Large intestine (tissue), 3 donors: ENCODE measurements at regions not wholly inside any gene's neighbourhood (a gene's known extent, or its start where the extent isn't known, plus 50 kb on each side); places are given as distances from the start of the nearest gene placed in this dataset.

Source experiments
- DNase-seq, 2 donors: peaks; one replicate each; pipeline versions ENCODE4 v3.0.0 to v3.0.0-alpha.2; 2013
- H3K27ac ChIP-seq: one replicate; pipeline ENCODE4 v1.5.1; 2013; ENCODE audit warnings: low read length
- H3K27me3 ChIP-seq: 2 replicates; pipeline ENCODE4 v1.6.1; 2013; ENCODE audit warnings: low read length; ENCODE audit not compliant: control insufficient read depth, insufficient read depth
- H3K36me3 ChIP-seq: 2 replicates; pipeline ENCODE4 v1.6.1; 2013; ENCODE audit warnings: low read length; ENCODE audit not compliant: control insufficient read depth, insufficient read depth
- H3K4me1 ChIP-seq: one replicate; pipeline ENCODE4 v1.6.1; 2013; ENCODE audit warnings: low read length; ENCODE audit not compliant: control insufficient read depth, insufficient read depth
- H3K4me3 ChIP-seq: one replicate; pipeline ENCODE4 v1.5.1; 2013; ENCODE audit warnings: low read length
- H3K9me3 ChIP-seq: one replicate; pipeline ENCODE4 v1.6.1; 2013; ENCODE audit warnings: mild to moderate bottlenecking, low read depth, low read length, moderate library complexity; ENCODE audit not compliant: control insufficient read depth
- WGBS: methylation state at CpG from one replicate; pipeline ENCODE4 v1.1.5; 2013; ENCODE audit warnings: low lambda C conversion rate; ENCODE audit not compliant: insufficient coverage; 5-methylcytosine and 5-hydroxymethylcytosine counted together

DNA sequence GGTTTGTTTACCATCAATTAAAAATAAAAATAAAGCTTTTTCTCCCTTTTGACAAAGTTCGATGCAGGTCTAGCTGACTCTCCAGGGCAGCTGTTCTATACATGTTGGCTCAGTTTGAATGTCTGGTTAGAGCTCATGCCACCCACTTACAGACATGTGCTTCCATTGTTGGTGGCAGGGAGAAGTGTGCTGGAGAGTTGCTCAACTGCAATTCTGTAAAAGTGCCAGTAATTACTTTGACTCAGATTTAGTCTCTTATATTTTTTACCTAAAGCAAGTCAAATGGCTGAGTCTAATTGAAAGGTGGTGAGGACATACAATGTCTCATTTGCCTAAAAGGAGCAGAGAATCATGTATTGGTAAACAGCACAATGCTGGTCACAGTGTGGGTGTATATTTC lies 609.1 kb upstream of the SYT4 start:
- no peaks in the 10 kb centered on the region for H3K4me1 ChIP-seq
- H3K27me3 ChIP-seq = no peaks in the 10 kb centered on the region
- H3K36me3 ChIP-seq = no peaks in the 10 kb centered on the region
- no peaks in the 10 kb centered on the region for H3K9me3 ChIP-seq
- no CpG with 5 or more reads among the region's 1 CpG for WGBS
- no peak overlapping the region for H3K27ac ChIP-seq
- H3K4me3 ChIP-seq = no peak overlapping the region
- no peak for DNase-seq

- WGBS = no CpG with 5 or more reads among the region's 2 CpGs
- Histone ChIP-seq H3K36me3 (no peaks in the 10 kb centered on the region), H3K27me3 (no peaks in the 10 kb centered on the region), H3K4me1 (no peaks in the 10 kb centered on the region), H3K27ac (no peak overlapping the region), H3K4me3 (no peak overlapping the region), H3K9me3 (no peaks in the 10 kb centered on the region)
- no peak for DNase-seq
Measured at GRCh38 chr18:43887491-43887890, 610.2 kb upstream of the SYT4 start.

GRCh38 chr18:43888598-43888997 lies 611.3 kb upstream of the SYT4 start:
- H3K27me3 ChIP-seq = no peaks in the 10 kb centered on the region
- H3K36me3 ChIP-seq = no peaks in the 10 kb centered on the region
- H3K4me3 ChIP-seq = no peak overlapping the region
- no peaks in the 10 kb centered on the region for H3K9me3 ChIP-seq
- no peaks in the 10 kb centered on the region for H3K4me1 ChIP-seq
- DNase-seq = no peak
- WGBS = 100% methylated on average over 1 of the region's 3 CpGs
- no peak overlapping the region for H3K27ac ChIP-seq

DNA sequence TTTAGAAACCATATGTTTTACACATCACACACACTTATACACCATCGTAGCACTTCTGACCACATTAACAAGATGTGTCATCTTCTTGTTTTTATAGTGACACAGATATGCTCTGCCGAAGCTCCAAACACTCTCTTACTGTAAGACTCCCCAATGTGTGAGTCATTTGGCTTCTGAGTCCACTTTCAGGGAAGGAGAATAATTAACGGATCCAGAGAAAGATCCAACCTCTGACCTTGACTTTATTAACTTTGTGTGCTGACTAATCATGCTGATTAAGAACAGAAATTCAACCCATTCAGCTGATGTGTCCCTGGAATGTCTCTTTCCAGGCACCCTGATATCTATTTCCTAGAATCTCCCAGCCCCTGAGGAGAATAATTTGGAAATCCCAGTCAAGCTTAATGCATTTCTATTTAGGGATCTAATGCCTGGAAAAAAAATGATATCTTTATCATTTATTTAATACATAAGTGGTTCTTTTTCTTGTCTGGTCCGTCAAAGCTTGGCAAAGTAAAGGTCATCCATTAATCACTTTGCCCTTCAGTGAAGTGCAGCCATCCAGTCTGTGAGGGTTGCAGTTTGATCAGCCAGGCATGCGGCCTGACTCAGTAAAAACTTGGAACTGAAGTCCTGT lies 615.8 kb upstream of the SYT4 start:
- Histone ChIP-seq H3K27ac (no peak overlapping the region), H3K27me3 (no peaks in the 10 kb centered on the region), H3K4me1 (no peaks in the 10 kb centered on the region), H3K9me3 (no peaks in the 10 kb centered on the region), H3K4me3 (no peak overlapping the region), H3K36me3 (no peaks in the 10 kb centered on the region)
- DNase-seq = no peak
- WGBS = no CpG with 5 or more reads among the region's 5 CpGs

- H3K4me3 ChIP-seq = no peak overlapping the region
- H3K36me3 ChIP-seq = no peaks in the 10 kb centered on the region
- no peak for DNase-seq
- no peaks in the 10 kb centered on the region for H3K27me3 ChIP-seq
- no CpG with 5 or more reads among the region's 1 CpG for WGBS
- H3K27ac ChIP-seq = no peak overlapping the region
- no peaks in the 10 kb centered on the region for H3K4me1 ChIP-seq
- H3K9me3 ChIP-seq = no peaks in the 10 kb centered on the region
Measured at GRCh38 chr18:43904209-43904837, 627.0 kb upstream of the SYT4 start.

DNA sequence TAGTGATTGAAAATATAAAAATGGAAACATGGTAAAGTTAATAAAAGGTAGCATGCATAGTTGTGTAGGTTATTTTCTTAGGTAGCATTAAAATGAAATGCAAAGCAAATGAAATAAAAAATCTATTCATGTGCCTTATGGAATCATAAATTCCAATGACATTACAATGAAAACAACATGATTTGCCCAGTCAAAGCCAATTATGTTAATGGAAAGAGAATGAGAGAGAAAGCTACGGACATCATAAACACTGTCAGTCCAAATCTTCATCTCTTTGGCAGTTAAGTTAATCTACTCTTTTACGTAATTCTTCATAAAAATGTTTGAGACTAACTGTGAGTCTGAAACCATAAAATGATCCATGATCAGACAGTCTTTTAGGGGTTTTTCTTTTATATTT lies 636.7 kb upstream of the SYT4 start:
- no peak overlapping the region for H3K4me3 ChIP-seq
- no peaks in the 10 kb centered on the region for H3K27me3 ChIP-seq
- H3K9me3 ChIP-seq = no peaks in the 10 kb centered on the region
- 100% methylated on average over 2 of the region's 2 CpGs for WGBS
- H3K36me3 ChIP-seq = no peaks in the 10 kb centered on the region
- no peaks in the 10 kb centered on the region for H3K4me1 ChIP-seq
- no peak overlapping the region for H3K27ac ChIP-seq
- DNase-seq = no peak

DNA sequence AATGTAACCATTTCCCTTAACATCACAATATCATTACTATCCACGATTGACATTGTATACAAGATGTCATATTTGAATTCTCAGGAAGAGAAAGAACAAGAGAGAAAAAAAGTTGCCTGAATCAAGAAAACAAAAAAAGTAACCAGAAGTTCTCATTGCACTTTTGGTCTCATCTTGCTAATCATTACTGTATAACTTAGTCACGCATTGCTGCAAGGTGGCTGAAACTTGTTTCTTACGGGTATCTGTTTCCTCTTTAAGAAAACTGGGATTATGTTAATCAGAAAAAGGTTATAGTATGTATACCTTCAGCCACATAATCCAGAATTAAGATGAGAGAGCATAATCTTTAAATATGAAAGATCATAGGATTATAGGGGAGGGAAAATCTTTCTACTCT lies 639.7 kb upstream of the SYT4 start:
- Histone ChIP-seq H3K27ac (no peak overlapping the region), H3K27me3 (no peaks in the 10 kb centered on the region), H3K36me3 (no peaks in the 10 kb centered on the region), H3K4me1 (no peaks in the 10 kb centered on the region), H3K4me3 (no peak overlapping the region), H3K9me3 (no peaks in the 10 kb centered on the region)
- no CpG with 5 or more reads among the region's 3 CpGs for WGBS
- DNase-seq = no peak

- WGBS = 71% methylated on average over 1 of the region's 5 CpGs
- H3K27me3 ChIP-seq = no peaks in the 10 kb centered on the region
- H3K4me3 ChIP-seq = no peak overlapping the region
- H3K9me3 ChIP-seq = no peaks in the 10 kb centered on the region
- H3K36me3 ChIP-seq = no peaks in the 10 kb centered on the region
- DNase-seq = no peak
- no peaks in the 10 kb centered on the region for H3K4me1 ChIP-seq
- H3K27ac ChIP-seq = no peak overlapping the region
Measured at GRCh38 chr18:43917520-43917919, 640.2 kb upstream of the SYT4 start.

DNA sequence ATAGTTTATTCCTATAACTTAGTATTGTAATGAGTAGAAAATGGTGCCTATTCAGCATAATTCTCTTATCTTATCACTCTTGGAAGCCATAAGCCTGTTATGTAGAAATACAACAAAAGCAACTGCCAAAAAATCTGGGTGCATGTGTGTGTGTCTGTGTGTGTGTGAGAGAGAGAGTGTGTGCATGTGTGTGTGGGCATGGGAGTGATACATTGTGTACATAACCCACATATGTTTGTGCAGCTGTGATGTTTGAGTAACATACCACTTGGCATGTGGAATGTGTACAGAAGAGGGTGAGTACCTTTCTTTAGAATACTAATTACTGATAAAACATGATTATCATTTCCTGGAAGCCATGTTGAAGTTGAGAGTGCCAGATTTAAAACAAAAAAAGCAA lies 642.3 kb upstream of the SYT4 start:
- Histone ChIP-seq H3K27ac (no peak overlapping the region), H3K27me3 (no peaks in the 10 kb centered on the region), H3K36me3 (no peaks in the 10 kb centered on the region), H3K4me3 (no peak overlapping the region), H3K9me3 (no peaks in the 10 kb centered on the region), H3K4me1 (no peaks in the 10 kb centered on the region)
- no peak for DNase-seq

DNA sequence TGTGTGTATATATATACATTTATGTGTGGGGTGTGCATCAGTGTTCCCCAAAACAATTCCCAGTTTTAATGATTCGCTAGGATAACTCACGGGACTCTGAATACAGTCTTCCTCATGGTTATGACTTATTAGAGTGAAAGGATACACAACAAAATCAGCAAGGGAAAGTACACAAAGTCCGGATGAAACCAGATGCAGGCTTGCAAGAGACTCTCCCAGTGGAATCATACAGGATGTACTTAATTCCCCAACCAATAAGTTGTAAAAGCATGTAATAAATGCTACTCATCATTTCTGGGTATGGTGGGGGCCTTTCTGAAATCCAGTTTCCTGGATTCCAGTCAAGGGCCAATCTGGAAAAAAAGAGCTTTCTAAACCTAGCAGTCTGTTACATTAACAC lies 654.1 kb upstream of the SYT4 start:
- no peak overlapping the region for H3K27ac ChIP-seq
- no CpG with 5 or more reads among the region's 3 CpGs for WGBS
- no peak overlapping the region for H3K4me3 ChIP-seq
- no peaks in the 10 kb centered on the region for H3K4me1 ChIP-seq
- DNase-seq = no peak
- H3K27me3 ChIP-seq = no peaks in the 10 kb centered on the region
- H3K36me3 ChIP-seq = no peaks in the 10 kb centered on the region
- H3K9me3 ChIP-seq = no peaks in the 10 kb centered on the region

DNA sequence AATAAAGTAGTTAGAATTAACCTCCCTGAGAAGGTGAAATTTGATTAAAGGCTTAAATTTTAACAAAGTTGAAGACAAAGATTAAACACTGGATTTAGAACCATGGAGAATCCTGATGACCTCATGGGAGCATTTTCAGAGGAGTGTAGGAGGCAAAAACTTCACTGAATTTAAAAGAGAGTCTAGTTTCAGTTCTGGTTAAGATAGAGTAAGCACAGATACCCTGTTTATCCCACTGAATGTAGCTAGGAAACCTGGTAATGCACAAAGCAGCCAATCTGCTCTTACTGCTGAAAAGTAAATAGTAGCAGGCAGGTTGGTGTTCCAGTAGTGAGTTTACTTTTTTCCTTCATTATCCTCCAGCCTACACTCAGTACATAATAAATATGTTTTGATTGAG lies 654.9 kb upstream of the SYT4 start:
- H3K9me3 ChIP-seq = no peaks in the 10 kb centered on the region
- no peak overlapping the region for H3K27ac ChIP-seq
- no peak overlapping the region for H3K4me3 ChIP-seq
- H3K27me3 ChIP-seq = no peaks in the 10 kb centered on the region
- H3K4me1 ChIP-seq = no peaks in the 10 kb centered on the region
- no peaks in the 10 kb centered on the region for H3K36me3 ChIP-seq
- peak in 1 of 2 donors; percentile 9 for DNase-seq
